SH-SY5Y (cell line): ENCODE measurements at regions not wholly inside any gene's neighbourhood (a gene's known extent, or its start where the extent isn't known, plus 50 kb on each side); places are given as distances from the start of the nearest gene placed in this dataset.

Experiments used
- GATA2 ChIP-seq: IDR thresholded peaks from 2 replicates; pipeline ENCODE4 v1.6.1; 2011; ENCODE audit warnings: mild to moderate bottlenecking, low read depth, low read length
- GATA3 ChIP-seq: IDR thresholded peaks from 2 replicates; pipeline ENCODE4 v1.6.1; 2011; ENCODE audit warnings: low read depth, mild to moderate bottlenecking, low read length, moderate library complexity

- no peak for TF ChIP-seq GATA2
- TF ChIP-seq GATA3 = no peak
These were observed 370.6 kb upstream of the CDH20 start for GRCh38 chr18:60962625-60963024.
